HuH-7 (cell line): ENCODE measurements at regions not wholly inside any gene's neighbourhood (a gene's known extent, or its start where the extent isn't known, plus 50 kb on each side); places are given as distances from the start of the nearest gene placed in this dataset.

Experiments used
- DNase-seq: peaks from one replicate; pipeline ENCODE4 v3.0.0; 2011; ENCODE audit warnings: low spot score

DNA sequence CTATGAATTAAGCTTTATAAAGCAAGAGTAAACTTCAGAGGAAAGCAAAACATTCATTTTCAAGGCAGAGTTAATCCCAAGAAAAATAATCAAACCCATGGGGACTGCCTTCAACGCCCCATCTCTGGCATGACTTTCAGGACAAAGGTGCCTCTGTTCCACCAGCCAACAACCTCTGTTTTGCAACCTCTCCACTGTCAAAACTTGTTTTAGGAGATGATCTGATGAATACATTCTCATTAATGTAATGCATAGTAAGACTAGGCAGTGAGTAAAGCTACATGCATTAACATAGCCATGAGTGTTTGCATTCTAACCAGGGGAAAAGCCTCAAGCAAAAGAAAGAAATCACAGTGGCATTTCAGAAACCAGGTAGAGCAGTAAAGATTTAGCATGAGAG, 357.0 kb downstream of the FBXO15 start:
- no peak for DNase-seq

DNA sequence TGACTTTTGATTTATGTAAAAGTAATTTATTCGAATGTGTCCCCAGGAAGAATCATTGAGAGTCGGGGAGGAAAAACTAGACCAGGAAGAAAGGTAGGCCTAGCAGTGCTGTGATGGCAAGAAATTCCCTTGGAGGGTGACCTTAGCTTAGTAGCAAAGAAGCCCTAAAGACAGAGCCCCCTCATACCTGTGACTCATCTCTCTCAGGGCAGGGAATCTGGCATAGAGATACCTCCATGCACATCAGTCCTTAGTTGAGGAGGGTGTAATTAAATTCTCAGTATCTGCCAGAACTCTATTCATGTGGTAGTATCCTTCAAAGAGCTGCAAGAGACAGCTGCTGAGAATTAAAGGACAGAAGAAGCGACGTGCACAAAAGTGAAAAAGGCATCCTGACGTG, 360.3 kb downstream of the FBXO15 start:
- no peak for DNase-seq

DNA sequence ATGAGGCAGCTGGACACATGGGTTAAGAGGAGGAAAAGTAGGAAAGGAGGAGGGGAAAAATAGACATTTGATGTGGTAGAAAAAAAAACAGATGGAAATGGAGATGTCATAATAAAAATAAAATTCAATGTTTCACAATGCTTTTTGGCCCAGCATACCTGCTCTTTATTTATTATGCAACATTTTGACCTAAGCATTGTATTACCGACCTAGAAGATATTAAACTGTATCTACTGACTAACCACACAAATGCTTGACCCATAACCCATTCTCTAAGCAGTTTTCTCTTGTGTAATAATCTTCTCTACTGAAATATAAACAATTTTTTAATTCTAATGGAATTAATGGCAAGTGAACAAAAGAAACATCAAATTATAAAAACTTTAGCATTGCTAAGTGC, 362.3 kb downstream of the FBXO15 start:
- no peak for DNase-seq

DNA sequence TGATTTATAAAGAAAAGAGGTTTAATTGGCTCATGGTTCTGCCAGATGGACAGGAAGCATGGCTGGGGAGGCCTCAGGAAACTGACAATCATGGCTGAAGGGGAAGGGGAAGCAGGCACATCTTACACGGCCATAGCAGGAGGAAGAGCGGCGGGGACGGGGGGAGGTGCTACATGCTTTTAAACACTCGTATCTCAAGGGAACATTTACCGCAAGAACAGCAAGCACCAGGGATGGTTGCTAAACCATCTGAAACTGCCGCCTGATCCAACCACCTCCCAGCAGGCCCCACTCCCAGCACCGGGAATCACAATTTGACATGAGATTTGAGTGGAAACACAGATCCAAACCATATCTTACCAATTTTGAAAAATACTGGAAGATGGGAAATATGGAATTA, 362.8 kb downstream of the FBXO15 start:
- DNase-seq, result no peak

DNA sequence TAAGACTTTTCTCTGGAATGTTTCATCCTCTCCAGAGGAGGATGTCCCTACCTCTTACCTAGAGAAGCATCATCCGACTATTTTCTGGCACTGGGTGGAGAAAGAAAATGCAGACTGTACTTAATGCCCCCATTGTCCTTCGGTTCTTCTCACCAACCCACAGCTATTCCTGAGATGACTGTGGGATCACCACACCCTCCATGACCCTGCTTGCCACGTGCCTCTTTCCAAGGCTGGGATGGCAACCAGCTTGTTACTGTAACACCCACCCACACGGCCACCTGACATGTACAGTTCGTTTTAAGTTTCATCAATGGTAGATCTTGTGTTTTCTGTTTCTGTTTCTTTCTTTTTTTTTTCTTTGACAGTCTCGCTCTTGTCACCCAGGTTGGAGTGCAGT, 365.2 kb downstream of the FBXO15 start:
- DNase-seq, result no peak

DNA sequence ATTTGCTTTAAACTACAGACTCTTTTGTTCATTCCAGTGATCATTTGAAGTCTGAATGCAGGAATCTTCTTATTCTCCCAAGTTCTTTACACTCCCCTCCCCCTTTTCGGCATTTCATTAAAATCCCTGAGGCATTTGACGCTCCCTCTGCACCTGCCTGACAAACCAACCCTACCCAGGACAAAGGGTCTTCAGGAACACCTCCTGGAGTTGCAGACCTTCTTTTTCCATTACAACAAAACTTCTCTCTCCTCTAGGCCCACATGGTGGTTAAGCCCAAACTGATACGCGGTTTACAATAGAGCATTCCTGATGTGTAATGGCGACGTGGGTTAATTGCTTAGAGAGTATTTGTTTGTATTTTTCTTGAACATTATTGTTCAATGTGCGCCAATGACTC, 367.4 kb downstream of the FBXO15 start:
- no peak for DNase-seq

DNA sequence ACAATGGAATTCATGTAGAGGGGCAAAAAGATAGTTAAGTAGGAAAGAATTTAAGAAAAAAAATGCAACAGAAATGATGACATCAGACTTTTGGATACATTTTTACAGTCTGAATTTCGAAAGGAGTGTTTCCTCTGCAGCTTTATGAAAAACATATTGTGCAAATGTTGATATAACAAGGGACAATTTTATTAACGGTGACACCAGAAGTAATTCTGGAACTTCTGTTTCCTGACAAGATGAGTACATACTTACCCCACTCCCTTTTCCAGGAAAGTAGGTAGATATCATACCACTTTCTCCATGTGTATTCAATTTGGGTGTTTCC, 369.6 kb downstream of the FBXO15 start:
- DNase-seq, result no peak

DNA sequence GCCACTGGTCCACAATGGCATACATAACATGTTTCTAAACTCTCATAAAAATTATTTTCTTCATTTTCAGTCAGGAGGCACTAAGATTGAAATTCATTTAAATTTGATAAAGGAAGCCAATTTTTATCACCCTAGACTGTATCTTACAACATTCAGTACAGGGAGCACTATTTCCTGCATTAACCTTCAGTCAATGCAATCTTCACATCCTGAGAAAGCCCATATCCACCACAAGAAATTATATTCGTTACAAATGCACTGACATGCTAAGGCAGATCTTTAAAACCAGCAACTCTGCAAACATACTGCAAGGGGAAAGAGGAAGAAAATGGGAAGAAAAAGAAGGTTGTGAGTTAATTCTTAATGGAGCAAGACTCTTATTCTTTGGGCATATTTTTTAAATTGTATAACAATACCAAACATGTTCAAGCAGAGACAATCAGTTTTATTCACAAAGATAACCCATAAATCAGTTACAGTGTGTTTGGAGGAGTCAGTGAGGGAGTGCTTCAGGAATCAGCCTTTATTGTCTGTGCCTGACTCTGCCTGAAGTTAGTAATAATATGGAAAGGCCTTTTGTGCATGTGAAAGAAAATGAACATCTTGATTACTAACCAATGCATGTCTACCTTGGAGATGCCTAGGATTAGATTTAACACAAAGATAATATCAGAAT, 370.1 kb downstream of the FBXO15 start:
- DNase-seq, result no peak

DNA sequence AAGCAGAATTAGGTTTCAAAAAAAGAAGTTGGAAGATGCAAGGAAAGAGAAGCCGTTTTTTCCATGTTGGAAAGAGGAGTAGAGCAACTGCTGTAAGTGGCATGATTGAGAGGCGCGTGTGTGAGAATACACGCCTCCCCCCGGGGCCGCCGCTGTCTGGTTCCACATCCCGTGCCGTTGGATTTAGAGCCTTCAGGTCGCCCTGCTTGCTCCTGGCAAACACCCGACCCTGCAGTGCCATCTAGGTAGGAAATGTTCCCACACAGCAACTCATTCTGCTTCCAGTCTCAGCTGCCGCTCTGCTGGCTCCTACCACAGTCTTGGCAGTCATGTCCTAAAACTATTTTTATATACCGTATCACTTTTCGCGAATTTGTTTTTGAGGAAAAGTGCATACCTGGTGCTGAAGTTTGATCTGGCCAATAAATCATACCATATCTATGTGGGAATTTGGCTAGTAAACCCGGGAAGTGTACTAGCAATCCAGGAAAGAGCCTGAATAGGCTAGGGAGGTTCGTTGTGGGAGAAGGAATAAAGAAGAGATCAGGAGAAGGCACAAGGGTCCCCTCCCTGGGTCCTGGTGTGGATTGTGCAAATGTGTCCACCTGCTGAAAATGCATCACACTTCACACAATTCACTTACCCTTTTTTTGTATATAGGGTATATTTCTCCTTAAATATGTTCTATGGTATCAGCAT, 372.7 kb downstream of the FBXO15 start:
- no peak for DNase-seq

DNA sequence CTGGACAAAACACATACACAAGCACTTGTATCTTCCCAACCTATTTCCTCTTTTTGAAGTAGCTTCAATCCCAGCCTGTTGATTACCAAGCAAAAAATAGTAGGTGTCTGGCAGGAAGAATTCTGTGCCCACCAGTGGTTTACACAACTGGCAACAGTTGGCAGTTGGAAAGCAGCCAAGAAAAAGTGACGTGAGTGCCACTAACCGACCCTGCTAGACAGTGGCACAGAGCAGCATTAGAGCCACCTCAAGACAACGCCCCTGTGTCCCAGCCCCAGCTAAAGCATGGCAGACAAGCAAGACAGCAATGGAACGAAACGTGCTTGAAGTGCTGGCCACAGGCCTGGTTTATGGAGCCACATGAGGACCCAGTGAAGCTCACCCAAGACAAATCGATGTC, 379.6 kb downstream of the FBXO15 start:
- DNase-seq, result no peak

DNA sequence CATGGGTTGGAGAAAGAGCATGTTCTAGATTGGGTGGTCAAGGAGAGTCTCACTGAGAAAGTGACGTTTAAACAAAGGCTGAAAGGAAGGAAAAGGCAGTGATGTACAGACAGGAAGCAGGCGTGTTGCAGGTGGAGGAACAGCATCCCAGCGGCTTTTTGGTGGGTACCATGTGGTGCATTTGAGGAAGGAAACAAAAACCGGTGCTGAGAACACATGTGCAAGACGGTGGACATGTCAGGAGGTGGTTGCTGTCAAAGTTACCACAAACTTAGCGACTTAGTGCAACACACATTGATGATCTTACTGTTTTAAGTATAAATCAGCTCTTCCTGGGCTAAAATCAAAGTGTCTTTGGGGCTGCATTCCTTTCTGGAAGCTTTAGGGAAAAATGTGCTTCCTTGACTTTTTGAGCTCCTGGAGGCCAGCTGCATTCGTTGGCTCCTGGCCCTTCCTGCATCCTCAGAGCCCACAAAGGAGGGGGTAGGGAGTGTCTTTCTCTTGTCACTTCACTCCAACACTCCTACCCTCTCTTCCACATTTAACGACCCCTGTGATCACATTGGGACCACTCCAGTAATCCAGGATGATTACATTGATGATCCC, 380.6 kb downstream of the FBXO15 start:
- DNase-seq, result no peak

DNA sequence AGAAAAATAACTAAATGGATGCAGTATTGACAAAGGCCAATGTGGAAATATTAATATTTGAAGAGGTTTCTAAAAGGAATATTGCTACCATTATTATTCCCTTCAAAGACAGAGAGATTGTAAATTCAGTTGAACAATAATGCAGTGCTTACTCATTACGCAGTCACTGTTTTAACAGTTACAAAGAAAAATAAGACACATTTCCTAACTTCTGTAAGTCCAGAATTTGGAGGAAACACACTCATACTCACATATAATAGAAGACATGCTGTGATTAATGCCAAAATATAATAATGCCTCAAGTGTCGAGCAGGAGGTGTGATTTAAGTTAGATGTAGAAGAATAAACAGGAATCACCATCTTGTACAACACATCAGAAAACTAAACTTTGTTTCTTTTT, 389.2 kb downstream of the FBXO15 start:
- no peak for DNase-seq

DNA sequence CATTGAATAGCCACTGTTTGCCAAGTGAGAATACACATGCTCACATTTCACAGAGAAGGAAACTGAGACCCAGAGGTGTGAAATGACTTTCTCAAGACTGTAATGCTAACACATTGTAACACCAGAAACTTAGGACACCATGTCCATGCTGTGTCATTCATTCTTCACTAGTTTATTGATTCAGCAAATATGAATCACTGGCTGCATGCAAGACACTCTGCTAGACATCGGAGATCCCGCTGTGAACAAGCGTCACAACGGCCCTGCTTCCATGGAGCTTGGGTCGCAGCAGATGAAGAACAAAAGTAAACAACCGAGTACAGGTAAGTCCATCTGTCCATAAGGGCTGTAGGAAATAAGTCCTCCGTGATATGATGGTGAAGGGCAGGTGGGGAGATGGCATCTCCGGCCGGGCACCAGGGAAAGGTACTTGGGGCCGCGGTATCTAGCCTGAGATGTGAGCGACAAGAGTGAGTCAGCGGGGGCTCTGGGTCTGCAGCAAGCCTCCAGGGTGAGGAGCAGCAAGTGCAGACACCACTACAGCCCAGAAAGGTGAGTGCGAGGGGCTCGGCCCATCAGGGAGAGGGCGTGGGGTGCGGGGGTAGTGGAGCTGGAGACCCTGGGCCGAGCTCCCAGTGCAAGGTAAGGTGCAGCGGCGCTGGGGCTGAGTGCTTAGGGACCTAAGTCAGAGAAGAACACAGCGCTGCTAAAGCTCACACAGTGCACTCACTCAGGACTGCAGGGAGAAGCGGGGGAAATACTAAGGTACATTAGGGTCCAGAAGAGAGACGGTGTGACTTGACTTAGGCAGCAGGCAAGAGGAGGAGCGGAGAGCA, 391.2 kb downstream of the FBXO15 start:
- no peak for DNase-seq

DNA sequence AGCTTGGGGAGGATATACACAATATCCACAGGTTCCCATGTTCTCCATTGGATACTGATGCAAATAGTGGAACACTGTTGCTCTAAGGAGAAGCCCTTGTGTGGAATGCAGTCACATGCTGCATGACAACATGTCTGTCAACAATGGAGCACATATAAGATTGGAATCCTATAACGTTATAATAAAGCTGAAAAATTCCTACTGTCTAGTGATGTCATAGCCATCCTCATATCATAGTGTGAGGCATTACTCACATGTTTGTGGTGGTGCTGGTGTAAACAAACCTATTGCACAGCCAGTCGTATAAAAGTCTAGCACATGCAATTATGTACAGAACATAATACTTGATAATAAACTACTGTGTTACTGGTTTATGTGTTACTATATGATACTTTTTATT, 394.7 kb downstream of the FBXO15 start:
- DNase-seq, result no peak

DNA sequence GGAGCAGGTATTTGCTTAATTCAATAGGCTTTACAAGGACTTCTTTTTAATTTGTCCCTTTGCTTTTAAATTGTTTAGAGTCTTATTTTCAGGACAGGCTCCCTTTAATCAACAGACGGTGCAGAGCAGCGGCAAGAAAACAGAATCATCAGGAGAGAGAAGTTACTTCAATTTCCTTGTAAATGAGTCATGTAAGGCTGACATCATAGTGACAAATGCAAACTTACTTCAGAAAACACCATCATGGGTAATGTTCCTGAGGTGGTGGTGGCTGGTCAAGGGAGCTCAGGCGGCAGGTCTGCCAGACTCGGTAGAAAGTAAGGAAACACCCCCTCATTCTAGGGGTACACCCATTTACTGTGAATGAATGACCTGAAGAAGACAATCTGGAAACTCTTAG, 395.1 kb downstream of the FBXO15 start:
- DNase-seq, result no peak

DNA sequence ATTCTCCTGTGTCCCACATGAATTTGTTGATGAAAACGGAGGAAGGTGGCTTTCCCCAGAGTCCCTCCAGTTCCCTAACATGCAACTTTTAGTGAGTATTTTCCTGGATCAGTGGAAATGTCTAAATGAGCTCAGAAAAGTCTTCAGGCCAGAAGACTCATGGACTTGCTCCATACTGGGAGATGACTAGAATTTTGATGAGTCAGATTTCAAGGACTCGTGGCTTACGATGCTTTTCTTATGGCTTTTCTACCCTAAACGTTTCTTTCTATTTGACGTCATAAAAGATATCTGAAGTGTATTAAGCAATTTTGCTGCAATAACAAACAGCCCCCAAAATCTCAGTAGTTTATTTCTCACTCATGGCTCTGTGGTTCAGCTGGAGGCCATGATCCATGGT, 397.6 kb downstream of the FBXO15 start:
- DNase-seq, result no peak

DNA sequence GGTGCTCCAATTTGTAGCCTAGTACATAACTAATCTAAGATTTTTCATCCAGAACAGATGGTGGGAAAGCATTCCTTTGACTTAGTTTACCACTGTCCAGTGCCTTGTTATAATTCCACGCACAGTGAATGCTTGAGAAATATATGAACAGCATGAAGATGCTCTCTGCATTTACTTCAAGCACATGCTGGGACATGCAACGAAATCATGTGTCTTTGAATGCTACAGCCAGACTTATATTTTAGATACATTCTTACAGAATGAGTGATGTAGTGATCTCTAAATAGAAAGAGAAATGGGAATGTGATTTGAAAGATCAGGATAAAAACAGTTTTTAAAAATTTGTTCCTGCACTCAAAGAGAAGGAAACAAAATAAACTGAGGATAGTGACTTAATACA, 398.3 kb downstream of the FBXO15 start:
- no peak for DNase-seq

DNA sequence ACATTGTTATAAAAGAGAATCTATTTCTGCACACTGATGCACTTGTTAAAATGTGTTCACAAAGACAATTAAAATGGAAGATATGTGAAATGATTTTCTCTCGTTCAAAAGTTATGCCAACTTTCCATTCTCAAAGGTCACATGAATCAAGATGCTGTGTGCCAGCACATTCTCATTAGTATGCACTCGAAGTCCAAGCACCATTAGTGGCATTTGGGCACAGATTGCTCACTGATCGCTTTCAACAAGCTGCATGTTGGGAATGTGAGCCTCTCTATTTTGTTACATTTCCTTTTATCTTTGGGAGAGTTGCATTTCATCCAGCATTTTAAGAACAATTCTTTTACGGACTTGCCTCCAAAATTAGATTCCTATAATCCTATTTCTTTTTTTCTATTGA, 398.9 kb downstream of the FBXO15 start:
- DNase-seq, result no peak

DNA sequence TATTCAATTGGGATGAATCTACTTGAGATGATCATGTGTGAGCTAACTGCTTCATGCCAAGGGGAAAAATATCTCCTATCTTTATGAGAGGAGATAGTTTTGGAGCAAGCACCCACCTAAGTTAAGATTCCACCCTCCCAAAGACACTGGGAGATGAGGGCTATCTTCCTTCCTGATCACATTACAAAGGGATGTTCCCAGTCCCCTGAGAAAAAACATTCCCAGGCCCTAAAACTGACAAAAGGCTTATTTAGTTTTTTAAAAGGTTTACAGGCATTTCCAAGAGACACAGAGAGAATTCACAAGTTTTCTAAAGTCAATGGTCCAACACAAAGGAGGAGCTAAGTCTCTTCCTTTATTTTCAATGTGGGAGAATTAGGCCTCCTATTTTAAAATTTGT, 401.5 kb downstream of the FBXO15 start:
- no peak for DNase-seq

DNA sequence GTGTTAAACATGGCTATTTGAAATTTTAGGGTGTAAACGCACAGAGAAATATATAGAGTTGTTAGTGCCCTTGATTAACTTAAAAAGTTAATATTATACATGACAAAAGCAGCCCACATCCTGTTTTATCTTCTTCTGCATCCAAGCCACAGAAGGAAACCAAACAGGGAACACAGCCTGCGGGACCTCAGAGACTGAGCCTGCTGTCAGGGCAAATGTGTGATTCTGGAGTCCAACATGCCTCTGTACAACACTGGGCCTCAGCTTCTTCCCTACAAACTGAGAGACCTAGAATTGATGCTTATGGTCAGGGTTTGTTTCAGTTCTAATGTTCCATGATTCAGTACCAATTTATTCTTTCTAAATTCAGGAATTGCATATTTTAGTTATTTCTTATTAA, 404.7 kb downstream of the FBXO15 start:
- no peak for DNase-seq

DNA sequence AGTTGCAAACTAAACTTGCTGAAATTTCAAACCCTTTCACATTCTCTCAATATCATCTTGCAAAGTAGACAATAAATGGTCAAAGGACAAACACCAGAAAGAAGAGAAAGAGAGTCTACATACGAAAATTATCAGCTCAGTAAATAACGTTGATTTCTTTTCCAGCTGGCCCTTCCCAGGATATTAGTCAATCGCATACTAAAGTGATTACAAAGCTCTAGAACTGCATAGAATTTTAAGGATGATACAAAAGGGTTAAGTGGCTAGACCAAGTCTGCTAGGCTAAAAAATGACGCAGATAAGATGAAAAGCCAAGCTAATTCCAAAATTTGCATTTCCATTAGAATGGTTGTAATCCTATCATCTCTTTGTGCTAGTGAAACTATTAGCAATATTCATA, 405.7 kb downstream of the FBXO15 start:
- DNase-seq, result no peak

DNA sequence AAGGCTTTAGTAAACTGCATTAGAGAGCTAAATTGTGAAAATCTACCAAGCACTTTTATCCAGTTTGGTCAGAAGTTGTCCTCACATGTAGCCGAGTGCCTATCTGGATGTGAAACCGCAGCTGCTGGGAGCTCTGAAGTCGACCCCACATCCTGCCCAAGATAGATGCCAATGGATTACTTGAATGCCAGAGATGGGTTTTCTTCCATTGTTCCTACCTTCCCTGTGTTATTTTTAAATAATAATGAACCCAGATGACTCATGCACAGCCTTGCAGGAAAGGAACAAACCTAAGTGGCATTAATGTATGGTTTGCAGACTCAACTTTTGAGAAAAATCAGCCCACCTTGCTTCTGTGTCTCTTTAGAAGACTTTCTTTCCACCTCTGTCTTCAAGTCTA, 408.5 kb downstream of the FBXO15 start:
- DNase-seq, result no peak

DNA sequence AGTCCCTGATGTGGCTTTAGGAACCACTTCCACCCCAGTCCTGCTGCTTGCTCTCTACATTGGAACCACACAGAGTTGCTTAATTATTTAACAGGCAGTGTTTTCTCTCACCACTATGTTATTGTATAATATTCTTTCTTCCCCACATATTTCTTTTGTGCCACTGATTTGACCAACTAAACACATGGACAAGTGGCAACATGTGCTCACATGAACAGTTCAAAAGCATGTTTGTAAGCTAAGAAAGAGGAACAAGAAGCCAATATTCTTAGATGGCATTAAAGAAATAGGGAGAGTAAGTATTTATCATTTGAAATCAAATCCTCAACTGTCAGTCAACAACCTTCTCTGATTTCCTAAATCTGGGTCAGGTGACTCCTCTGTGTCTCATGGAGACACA, 409.6 kb downstream of the FBXO15 start:
- DNase-seq, result no peak
